ENCODE measurements at regions not wholly inside any gene's neighbourhood (a gene's known extent, or its start where the extent isn't known, plus 50 kb on each side); places are given as distances from the start of the nearest gene placed in this dataset.

GRCh38 chr1:2874607-2875480 lies 73.4 kb upstream of the TTC34 start:
- TF ChIP-seq, protein P1, sequence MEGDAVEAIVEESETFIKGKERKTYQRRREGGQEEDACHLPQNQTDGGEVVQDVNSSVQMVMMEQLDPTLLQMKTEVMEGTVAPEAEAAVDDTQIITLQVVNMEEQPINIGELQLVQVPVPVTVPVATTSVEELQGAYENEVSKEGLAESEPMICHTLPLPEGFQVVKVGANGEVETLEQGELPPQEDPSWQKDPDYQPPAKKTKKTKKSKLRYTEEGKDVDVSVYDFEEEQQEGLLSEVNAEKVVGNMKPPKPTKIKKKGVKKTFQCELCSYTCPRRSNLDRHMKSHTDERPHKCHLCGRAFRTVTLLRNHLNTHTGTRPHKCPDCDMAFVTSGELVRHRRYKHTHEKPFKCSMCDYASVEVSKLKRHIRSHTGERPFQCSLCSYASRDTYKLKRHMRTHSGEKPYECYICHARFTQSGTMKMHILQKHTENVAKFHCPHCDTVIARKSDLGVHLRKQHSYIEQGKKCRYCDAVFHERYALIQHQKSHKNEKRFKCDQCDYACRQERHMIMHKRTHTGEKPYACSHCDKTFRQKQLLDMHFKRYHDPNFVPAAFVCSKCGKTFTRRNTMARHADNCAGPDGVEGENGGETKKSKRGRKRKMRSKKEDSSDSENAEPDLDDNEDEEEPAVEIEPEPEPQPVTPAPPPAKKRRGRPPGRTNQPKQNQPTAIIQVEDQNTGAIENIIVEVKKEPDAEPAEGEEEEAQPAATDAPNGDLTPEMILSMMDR (IDR thresholded peaks at IDR 0.05; ENCODE audit: low read length): no peak
- TF ChIP-seq EZH2 (IDR thresholded peaks at IDR 0.05; ENCODE audit: borderline replicate concordance, low read length): no peak

Data from OCI-LY1 (cell line).